HG03097 (cell line): ENCODE measurements at regions not wholly inside any gene's neighbourhood (a gene's known extent, or its start where the extent isn't known, plus 50 kb on each side); places are given as distances from the start of the nearest gene placed in this dataset.
A peak's percentile ranks its signal among the peaks of the same experiment; 100 is the strongest.

Experiments used
- ATAC-seq: cut with Tn5 transposase; IDR thresholded peaks from one replicate; pipeline ENCODE4 v1.9.1; 2021; ENCODE audit not compliant: unreplicated experiment, low FRiP score

GRCh38 chr2:37832590-37833197 lies 92.4 kb upstream of the RMDN2 start:
- no peak for ATAC-seq

DNA sequence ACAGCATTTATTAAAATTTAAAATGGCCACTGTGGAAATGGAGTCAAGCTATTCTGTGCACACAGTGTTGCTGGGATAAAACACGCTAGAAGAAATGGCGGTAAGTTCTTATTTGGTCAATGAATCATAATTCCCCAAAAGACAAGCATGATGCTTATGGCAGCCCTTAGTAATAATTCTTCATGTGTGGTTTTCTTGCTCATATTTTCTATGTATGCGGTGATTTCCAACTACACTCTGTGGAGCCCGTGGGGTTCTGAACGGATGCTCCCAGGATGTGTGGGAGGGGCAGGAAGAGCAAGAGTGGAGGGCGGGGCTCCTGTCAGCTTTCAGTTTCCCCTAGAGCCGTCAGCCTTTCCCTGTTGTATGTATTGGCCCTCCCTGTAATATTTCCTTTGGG lies 91.7 kb upstream of the RMDN2 start:
- ATAC-seq, result peak; percentile 41

- no peak for ATAC-seq
These were observed 88.8 kb upstream of the RMDN2 start for GRCh38 chr2:37836270-37836669.

DNA sequence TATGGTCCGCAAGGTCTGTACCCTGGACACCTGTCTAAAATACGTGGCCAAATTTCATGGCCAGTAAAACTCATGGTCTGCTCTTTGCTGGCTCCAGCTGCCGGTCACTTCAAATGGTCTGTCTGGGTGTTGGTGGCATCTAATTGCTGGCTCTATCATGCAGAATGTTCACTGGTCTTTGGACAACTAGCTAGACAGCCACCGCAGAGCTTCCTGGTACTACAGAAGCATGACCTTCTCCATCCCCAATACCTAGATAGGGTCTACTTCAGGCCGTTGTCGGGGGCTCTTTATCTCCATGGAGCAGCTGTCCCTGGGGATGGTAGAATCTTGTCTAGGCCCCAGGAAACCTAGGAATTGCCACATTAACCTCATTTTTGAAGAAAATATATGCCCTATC lies 88.4 kb upstream of the RMDN2 start:
- ATAC-seq, result no peak

- ATAC-seq, result no peak
These were observed 87.3 kb upstream of the RMDN2 start for GRCh38 chr2:37837628-37838328.

DNA sequence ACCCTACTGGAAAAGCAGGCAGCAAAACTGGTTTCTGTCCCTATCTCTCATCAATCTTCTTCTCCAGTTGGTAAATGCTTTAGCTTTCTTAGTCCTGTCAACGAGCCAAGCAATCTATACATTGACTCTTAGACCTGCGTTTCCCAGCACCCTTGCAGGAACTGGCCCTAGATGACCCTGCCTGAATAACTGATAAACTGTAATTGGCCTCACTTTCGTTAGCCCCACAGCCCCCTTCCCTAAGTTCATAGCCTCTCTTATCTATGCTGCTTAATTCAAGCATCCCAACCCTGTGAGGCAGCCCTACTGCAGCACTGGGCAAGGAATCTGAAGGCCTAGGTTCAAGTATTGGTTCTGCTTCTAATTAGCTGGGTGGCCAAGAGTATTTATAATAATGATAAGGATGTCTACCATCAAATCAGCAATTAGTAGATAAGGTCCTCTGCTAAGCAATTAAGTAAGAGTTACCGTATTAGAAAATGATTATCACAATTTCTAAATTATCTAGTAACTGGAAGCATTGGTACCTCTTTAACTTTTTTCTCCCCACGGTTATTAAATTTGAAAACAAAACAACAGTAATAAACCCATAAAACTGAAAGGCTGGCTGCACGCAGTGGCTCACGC lies 86.4 kb upstream of the RMDN2 start:
- ATAC-seq, result no peak

- ATAC-seq, result no peak
These were observed 85.1 kb upstream of the RMDN2 start for GRCh38 chr2:37839991-37840390.

DNA sequence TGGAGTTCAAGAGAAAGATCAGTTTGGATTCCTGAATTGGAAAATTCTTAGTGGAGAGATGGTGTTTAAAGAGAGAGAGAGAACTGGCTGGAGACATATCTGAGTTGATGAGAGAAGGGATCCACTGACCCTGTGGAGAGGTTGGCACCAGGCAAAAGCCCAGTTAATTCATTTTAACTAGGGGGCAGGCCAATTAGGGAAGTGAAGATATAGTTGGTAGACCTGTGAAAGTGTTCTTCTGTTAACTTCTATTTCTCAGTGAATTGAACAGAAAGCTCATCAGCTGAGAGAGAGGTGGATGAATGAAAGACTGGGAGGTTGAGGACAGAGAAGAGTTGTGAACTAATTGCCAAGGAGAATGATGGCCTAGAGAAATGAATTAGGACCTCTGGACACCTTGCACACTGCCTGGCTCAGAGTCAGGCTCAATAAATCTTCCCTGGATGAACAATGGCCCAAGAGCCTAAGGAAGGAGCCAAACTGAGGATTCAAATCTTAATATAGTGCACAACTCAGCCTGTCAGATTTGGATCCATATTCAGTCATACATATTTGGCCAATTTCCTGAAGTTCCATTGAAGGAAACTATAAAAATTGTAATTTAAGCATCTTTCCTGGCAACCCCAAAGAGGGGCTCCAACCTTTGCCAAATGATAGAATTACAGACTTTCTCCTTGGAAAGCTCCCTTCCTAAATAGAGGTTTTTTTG lies 82.2 kb upstream of the RMDN2 start:
- no peak for ATAC-seq

GRCh38 chr2:37843556-37843955 lies 81.5 kb upstream of the RMDN2 start:
- ATAC-seq, result no peak

- no peak for ATAC-seq
These were observed 78.9 kb upstream of the RMDN2 start for GRCh38 chr2:37846207-37846606.

DNA sequence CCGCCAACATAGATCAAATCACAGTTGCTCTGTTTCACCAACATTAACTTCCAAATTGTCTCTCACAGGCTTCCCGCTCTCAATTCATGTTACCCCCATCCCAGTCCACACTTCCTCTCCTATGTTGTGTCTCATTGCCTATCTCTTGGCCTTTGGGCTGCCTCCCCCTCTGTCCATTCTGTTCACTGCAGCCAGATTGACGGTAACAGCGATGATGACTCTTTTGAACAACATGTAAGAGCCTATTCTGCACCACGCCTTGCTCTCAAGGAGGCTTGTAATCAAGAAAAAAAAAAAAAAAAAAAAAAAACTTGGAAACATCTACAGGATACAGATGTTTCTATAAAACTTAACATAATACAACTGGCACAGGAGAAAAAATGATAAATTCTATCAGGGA lies 77.3 kb upstream of the RMDN2 start:
- no peak for ATAC-seq

- no peak for ATAC-seq
These were observed 76.6 kb upstream of the RMDN2 start for GRCh38 chr2:37848451-37848850.

GRCh38 chr2:37849911-37850310 lies 75.2 kb upstream of the RMDN2 start:
- ATAC-seq, result no peak

GRCh38 chr2:37851428-37851827 lies 73.7 kb upstream of the RMDN2 start:
- ATAC-seq, result peak; percentile 48

GRCh38 chr2:37851828-37852584 lies 73.1 kb upstream of the RMDN2 start:
- ATAC-seq, result peak; percentile 73

DNA sequence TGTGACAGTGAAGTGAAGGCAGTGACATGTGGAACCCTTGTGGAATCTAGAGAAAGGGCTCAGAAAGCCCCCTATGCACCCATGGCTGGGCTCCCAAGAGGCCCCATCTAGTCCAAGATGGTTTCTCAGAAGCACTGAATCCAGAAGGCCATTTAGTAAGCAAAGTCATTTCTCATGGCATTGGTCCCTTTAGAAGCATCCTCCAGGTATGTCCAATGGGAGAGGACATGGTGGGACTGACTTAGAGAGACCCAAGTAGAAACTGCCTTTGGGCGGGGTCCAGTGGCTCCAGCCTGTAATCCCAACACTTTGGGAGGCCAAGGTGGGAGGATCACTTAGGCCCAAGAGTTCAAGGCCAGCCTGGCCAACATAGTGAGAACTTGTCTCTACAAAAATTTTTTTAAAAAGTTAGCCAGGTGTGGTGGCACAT lies 72.5 kb upstream of the RMDN2 start:
- ATAC-seq, result no peak

DNA sequence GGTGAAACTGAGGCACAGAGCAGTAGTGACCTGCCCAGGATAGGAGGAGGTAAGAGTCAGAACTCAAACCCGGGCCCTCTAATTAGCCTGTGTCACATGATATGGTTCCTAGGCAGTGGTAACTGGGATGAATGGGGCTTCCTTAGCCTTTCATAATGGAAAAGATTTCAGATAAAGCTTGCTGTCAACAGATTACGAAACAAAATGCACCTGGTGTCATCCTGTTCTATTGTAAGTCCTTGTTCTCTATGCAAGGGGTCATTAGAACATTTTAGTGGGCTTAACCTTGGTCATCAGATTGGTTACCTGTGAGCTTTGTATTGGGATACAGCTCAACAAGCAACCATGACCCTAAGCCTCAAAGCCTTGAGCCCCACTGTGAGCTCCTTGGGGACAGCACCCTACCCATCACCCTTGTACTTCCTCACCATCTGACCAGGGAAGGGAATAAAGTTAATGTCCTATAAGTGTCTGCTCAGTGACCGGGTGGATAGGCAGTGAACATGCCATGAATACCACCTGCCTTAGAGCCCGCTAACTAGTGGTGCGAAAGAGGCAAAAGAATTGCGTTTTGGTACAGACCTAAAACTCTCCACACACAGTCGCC lies 70.3 kb upstream of the RMDN2 start:
- ATAC-seq, result no peak

DNA sequence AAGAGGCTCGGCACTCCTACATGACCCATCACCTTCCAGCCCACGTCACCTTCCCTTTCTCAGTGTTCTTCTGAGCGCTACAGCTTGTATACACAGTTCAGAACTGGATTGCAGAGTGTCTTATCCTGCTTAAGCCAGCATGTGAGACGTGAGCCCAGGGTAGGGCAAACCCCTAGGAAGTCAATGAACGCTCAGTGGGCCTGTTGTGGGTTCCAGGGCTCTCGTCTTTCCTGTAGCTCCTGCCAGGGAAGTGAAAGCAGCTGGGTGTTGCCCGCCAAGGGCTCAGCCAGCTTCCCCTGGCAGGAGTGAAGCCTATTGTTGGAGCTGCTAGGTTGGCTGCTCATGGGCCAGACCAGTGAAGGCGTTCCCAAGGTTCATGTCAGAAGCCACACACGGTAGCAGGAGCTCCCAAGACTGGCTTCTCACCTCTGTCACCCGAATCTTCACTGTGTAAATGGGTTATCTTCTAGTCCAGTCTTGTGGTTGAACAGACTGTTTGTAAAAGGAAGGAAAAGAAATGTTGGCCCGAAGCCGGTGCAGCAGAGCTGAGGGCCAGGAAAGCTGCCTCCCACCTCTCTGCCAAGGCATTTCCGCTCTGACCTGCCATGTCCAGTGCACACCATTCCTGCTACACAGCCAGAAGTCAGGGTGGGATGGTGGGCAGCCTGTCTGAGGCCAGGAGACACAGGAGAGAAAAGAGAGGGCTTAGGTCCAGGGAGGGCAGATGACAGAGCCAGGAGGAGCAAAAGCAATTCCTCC lies 69.6 kb upstream of the RMDN2 start:
- no peak for ATAC-seq

- no peak for ATAC-seq
These were observed 68.9 kb upstream of the RMDN2 start for GRCh38 chr2:37856101-37856751.
